DMS153 treated with DMSO at 0.1 percent for 48 hours (cell line): ENCODE measurements at regions not wholly inside any gene's neighbourhood (a gene's known extent, or its start where the extent isn't known, plus 50 kb on each side); places are given as distances from the start of the nearest gene placed in this dataset.
"Not testable (repeated sequence)": the region's sequence is repeated elsewhere in the genome, so short reads cannot be mapped to it uniquely, and the experiment has no call there.

ENCODE experiments used
- DNase-seq: peaks from one replicate; lab custom pipeline; 2025; ENCODE audit not compliant: unreplicated experiment; lab: John Stamatoyannopoulos, UW

- no peak for DNase-seq
Observed at GRCh38 chr18:23311351-23312121, 141.6 kb upstream of the RIOK3 start.

- no peak for DNase-seq
Observed at GRCh38 chr18:23313379-23313778, 139.7 kb upstream of the RIOK3 start.

GRCh38 chr18:23314672-23315071 is 138.4 kb upstream of the RIOK3 start:
- DNase-seq: no peak

- DNase-seq: no peak
Observed at GRCh38 chr18:23316316-23316715, 136.8 kb upstream of the RIOK3 start.

GRCh38 chr18:23316988-23317387 is 136.1 kb upstream of the RIOK3 start:
- no peak for DNase-seq

GRCh38 chr18:23317975-23318675 is 135.0 kb upstream of the RIOK3 start:
- no peak for DNase-seq

- no peak for DNase-seq
Observed at GRCh38 chr18:23320709-23321236, 132.3 kb upstream of the RIOK3 start.

GRCh38 chr18:23321996-23322395 is 131.1 kb upstream of the RIOK3 start:
- no peak for DNase-seq

GRCh38 chr18:23324056-23324811 is 128.9 kb upstream of the RIOK3 start:
- DNase-seq: no peak

- DNase-seq: no peak
Observed at GRCh38 chr18:23324861-23325260, 128.2 kb upstream of the RIOK3 start.

GRCh38 chr18:23329671-23330070 is 123.4 kb upstream of the RIOK3 start:
- not testable (repeated sequence) for DNase-seq

GRCh38 chr18:23330423-23330822 is 122.7 kb upstream of the RIOK3 start:
- no peak for DNase-seq

GRCh38 chr18:23331091-23331920 is 121.8 kb upstream of the RIOK3 start:
- peak; percentile 54 for DNase-seq

GRCh38 chr18:23332356-23332755 is 120.7 kb upstream of the RIOK3 start:
- DNase-seq: no peak

GRCh38 chr18:23333827-23334226 is 119.3 kb upstream of the RIOK3 start:
- no peak for DNase-seq

GRCh38 chr18:23334569-23334968 is 118.5 kb upstream of the RIOK3 start:
- DNase-seq: no peak

GRCh38 chr18:23336101-23336500 is 117.0 kb upstream of the RIOK3 start:
- DNase-seq: no peak

GRCh38 chr18:23337599-23338444 is 115.3 kb upstream of the RIOK3 start:
- DNase-seq: no peak

- no peak for DNase-seq
Observed at GRCh38 chr18:23340661-23341060, 112.4 kb upstream of the RIOK3 start.

- DNase-seq: no peak
Observed at GRCh38 chr18:23341383-23341782, 111.7 kb upstream of the RIOK3 start.
